OCI-LY7 (cell line): ENCODE measurements at regions not wholly inside any gene's neighbourhood (a gene's known extent, or its start where the extent isn't known, plus 50 kb on each side); places are given as distances from the start of the nearest gene placed in this dataset.

Source experiments
- BruUV-seq: library from RNA; stranded (reverse); fragments of 400-500 nt; replicated peaks from 2 replicates; lab custom pipeline; 2021; lab: Mats Ljungman, UMichigan
- CTCF ChIA-PET: fragments of 300-600 bp; sonication (Branson Sonifier 250); formaldehyde crosslinking; loops from one replicate; lab custom pipeline; 2022; ENCODE audit warnings: antibody characterized with exemption; ENCODE audit not compliant: unreplicated experiment; lab: Charles Lee
- POLR2A ChIA-PET: fragments of 300-600 bp; sonication (Branson Sonifier 250); formaldehyde crosslinking; loops from one replicate; lab custom pipeline; 2022; ENCODE audit warnings: antibody characterized with exemption; lab: Charles Lee
- DNase-seq: peaks from one replicate; pipeline ENCODE4 v3.0.0-alpha.2; 2015; ENCODE audit warnings: low spot score
- H2AFZ ChIP-seq: fragments of 200-600 bp; sonication (generic), shearing (Covaris generic); 2 replicates; pipeline ENCODE4 v1.6.1; 2014; ENCODE audit warnings: mild to moderate bottlenecking, antibody characterized with exemption, low read length, moderate library complexity
- H3K27ac ChIP-seq: fragments of 200-600 bp; sonication (generic); 2 replicates; pipeline ENCODE4 v1.5.1; 2014; ENCODE audit warnings: mixed run types, low read depth, mild to moderate bottlenecking, moderate library complexity, low read length, inconsistent platforms; ENCODE audit not compliant: poor library complexity, severe bottlenecking
- H3K36me3 ChIP-seq: fragments of 200-600 bp; sonication (generic); 2 replicates; pipeline ENCODE4 v1.6.1; 2014; ENCODE audit warnings: mild to moderate bottlenecking, antibody characterized with exemption, low read length, moderate library complexity, mixed read lengths; ENCODE audit not compliant: insufficient read depth
- H3K4me1 ChIP-seq: fragments of 200-600 bp; sonication (generic); 2 replicates; pipeline ENCODE4 v1.5.1; 2014; ENCODE audit warnings: mild to moderate bottlenecking, low read length; ENCODE audit not compliant: insufficient read depth, poor library complexity, severe bottlenecking
- H3K4me2 ChIP-seq: fragments of 200-600 bp; sonication (generic); 2 replicates; pipeline ENCODE4 v1.6.1; 2014; ENCODE audit warnings: mild to moderate bottlenecking, low read length
- H3K4me3 ChIP-seq: fragments of 200-600 bp; sonication (generic); 2 replicates; pipeline ENCODE4 v1.5.1; 2014; ENCODE audit warnings: mild to moderate bottlenecking, low read depth, low read length; ENCODE audit not compliant: poor library complexity, severe bottlenecking
- H3K79me2 ChIP-seq: fragments of 200-600 bp; sonication (generic); 2 replicates; pipeline ENCODE4 v1.6.1; 2016; ENCODE audit warnings: low read depth, mild to moderate bottlenecking, low read length, moderate library complexity, mixed read lengths; ENCODE audit not compliant: insufficient read depth
- H3K9me2 ChIP-seq: fragments of 200-600 bp; sonication (generic); 2 replicates; pipeline ENCODE4 v1.6.1; 2016; ENCODE audit warnings: mild to moderate bottlenecking, low read length, mixed read lengths; ENCODE audit not compliant: insufficient read depth
- H3K9me3 ChIP-seq: fragments of 200-600 bp; sonication (generic); 2 replicates; pipeline ENCODE4 v1.6.1; 2014; ENCODE audit warnings: mild to moderate bottlenecking, mixed run types, low read length, mixed read lengths
- H4K20me1 ChIP-seq: fragments of 200-600 bp; sonication (generic); 2 replicates; pipeline ENCODE4 v1.6.1; 2014; ENCODE audit warnings: mild to moderate bottlenecking, antibody characterized with exemption, low read length, moderate library complexity, mixed read lengths; ENCODE audit not compliant: insufficient read depth
- CTCF ChIP-seq: fragments of 200-600 bp; sonication (generic); conservative IDR thresholded peaks from 2 replicates; pipeline ENCODE4 v1.5.1; 2014; ENCODE audit warnings: mild to moderate bottlenecking, antibody characterized with exemption, low read length, moderate library complexity, mixed read lengths
- EZH2phosphoT487 ChIP-seq: fragments of 200-600 bp; sonication (generic); IDR thresholded peaks from 2 replicates; pipeline ENCODE4 v1.6.1; 2018; ENCODE audit warnings: low read depth, borderline replicate concordance, mild to moderate bottlenecking, mixed run types, antibody characterized with exemption, low read length, moderate library complexity, mixed read lengths
- intact Hi-C: fragments of 100-400 bp; cut with micrococcal nuclease; formaldehyde crosslinking; loops from one replicate; pipeline ENCODE4 v1.10.0; 2022; ENCODE audit not compliant: unreplicated experiment

GRCh38 chr5:121151534-121151933 lies 687.4 kb downstream of the PRR16 start:
- H3K4me3 ChIP-seq, result no peak overlapping the region
- DNase-seq, result no peak
- BruUV-seq, result no TSS peak
- CTCF ChIA-PET, result no interaction called here
- H3K4me1 ChIP-seq, result no peaks in the 10 kb centered on the region
- no peak overlapping the region for H3K27ac ChIP-seq
- no peaks in the 10 kb centered on the region for H4K20me1 ChIP-seq
- no peaks in the 10 kb centered on the region for H3K9me3 ChIP-seq
- H3K36me3 ChIP-seq, result no peaks in the 10 kb centered on the region
- POLR2A ChIA-PET, result no interaction called here
- no peaks in the 10 kb centered on the region for H3K79me2 ChIP-seq
- intact Hi-C loops, result no loop called here
- TF ChIP-seq EZH2phosphoT487 (no peak), CTCF (no peak)
- no peaks in the 10 kb centered on the region for H3K9me2 ChIP-seq
- H3K4me2 ChIP-seq, result no peak overlapping the region
- no peak overlapping the region for H2AFZ ChIP-seq

- CTCF ChIA-PET, result no interaction called here
- H3K79me2 ChIP-seq, result no peaks in the 10 kb centered on the region
- intact Hi-C loops, result no loop called here
- no peak overlapping the region for H2AFZ ChIP-seq
- TF ChIP-seq EZH2phosphoT487, result no peak
- no peak overlapping the region for H3K4me3 ChIP-seq
- no peaks in the 10 kb centered on the region for H3K4me1 ChIP-seq
- no TSS peak for BruUV-seq
- H3K27ac ChIP-seq, result no peak overlapping the region
- H4K20me1 ChIP-seq, result no peaks in the 10 kb centered on the region
- H3K4me2 ChIP-seq, result no peak overlapping the region
- POLR2A ChIA-PET, result no interaction called here
- H3K36me3 ChIP-seq, result no peaks in the 10 kb centered on the region
- no peak for DNase-seq
- no peaks in the 10 kb centered on the region for H3K9me3 ChIP-seq
- no peaks in the 10 kb centered on the region for H3K9me2 ChIP-seq
Measured at GRCh38 chr5:121152411-121152810, 688.3 kb downstream of the PRR16 start.

GRCh38 chr5:121156565-121156964 lies 692.5 kb downstream of the PRR16 start:
- no peak for DNase-seq
- ChIA-PET POLR2A (no interaction called here), CTCF (no interaction called here)
- BruUV-seq, result no TSS peak
- Histone ChIP-seq H3K9me3 (no peaks in the 10 kb centered on the region), H3K36me3 (no peaks in the 10 kb centered on the region), H3K9me2 (no peaks in the 10 kb centered on the region), H3K79me2 (no peaks in the 10 kb centered on the region), H2AFZ (no peak overlapping the region), H3K27ac (no peak overlapping the region), H3K4me1 (no peaks in the 10 kb centered on the region), H3K4me2 (no peak overlapping the region), H3K4me3 (no peak overlapping the region), H4K20me1 (no peaks in the 10 kb centered on the region)
- intact Hi-C loops, result no loop called here
- no peak for TF ChIP-seq CTCF
- no peak for TF ChIP-seq EZH2phosphoT487
